ENCODE measurements at regions not wholly inside any gene's neighbourhood (a gene's known extent, or its start where the extent isn't known, plus 50 kb on each side); places are given as distances from the start of the nearest gene placed in this dataset.

DNA sequence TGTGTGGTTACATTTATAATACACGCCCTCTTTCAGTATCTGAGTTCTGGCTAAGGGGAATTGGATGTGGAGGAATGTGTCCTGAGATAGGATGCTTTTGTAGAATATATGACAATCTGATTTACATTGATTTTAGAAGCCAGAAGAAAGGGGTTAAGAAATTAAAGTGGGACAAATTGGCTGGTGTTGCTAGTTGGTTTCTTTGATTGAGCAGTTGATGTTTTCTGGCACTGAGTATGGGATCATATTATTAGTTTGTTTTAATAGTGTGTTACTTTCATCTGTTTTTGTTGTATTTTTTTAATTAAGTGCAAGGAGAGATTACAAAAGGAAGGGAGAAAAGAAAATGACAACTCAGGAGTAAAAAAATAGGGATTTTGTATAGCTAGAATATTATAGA is 1634.7 kb upstream of the B3GALT2 start:
- Histone ChIP-seq H3K27me3 (no peaks in the 10 kb centered on the region), H3K4me3 (no peak overlapping the region), H3K27ac (no peak overlapping the region), H3K36me3 (no peaks in the 10 kb centered on the region), H3K9me3 (no peaks in the 10 kb centered on the region), H3K4me1 (no peaks in the 10 kb centered on the region)
- DNase-seq, result no peak
- intact Hi-C loops (cut with DNase I; ENCODE audit: low total_unique reads), result no loop called here
- TF ChIP-seq, protein P1, sequence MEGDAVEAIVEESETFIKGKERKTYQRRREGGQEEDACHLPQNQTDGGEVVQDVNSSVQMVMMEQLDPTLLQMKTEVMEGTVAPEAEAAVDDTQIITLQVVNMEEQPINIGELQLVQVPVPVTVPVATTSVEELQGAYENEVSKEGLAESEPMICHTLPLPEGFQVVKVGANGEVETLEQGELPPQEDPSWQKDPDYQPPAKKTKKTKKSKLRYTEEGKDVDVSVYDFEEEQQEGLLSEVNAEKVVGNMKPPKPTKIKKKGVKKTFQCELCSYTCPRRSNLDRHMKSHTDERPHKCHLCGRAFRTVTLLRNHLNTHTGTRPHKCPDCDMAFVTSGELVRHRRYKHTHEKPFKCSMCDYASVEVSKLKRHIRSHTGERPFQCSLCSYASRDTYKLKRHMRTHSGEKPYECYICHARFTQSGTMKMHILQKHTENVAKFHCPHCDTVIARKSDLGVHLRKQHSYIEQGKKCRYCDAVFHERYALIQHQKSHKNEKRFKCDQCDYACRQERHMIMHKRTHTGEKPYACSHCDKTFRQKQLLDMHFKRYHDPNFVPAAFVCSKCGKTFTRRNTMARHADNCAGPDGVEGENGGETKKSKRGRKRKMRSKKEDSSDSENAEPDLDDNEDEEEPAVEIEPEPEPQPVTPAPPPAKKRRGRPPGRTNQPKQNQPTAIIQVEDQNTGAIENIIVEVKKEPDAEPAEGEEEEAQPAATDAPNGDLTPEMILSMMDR (IDR thresholded peaks at IDR 0.05), result no peak

DNA sequence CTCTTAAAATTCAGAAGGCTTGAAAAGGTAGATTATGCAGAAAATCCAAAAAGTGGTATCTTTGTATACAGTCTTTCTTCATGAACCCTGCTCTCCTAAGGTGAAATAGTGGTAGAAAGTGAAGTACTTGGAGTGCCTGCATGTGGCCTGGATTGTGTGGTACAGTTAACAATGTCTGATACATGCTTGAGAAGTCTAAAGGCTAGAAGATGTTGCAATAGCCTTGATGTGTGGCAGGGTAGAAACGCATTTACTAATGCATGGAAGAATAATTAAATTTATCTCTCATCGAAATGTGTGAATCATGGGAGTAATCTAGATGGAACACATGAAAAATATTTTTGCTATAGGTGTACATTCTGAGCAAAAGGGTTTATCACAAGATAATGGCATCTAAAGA is 1632.3 kb upstream of the B3GALT2 start:
- no peaks in the 10 kb centered on the region for H3K27me3 ChIP-seq
- H3K9me3 ChIP-seq, result no peaks in the 10 kb centered on the region
- H3K36me3 ChIP-seq, result no peaks in the 10 kb centered on the region
- intact Hi-C loops (cut with DNase I; ENCODE audit: low total_unique reads), result no loop called here
- H3K4me3 ChIP-seq, result no peak overlapping the region
- no peaks in the 10 kb centered on the region for H3K4me1 ChIP-seq
- DNase-seq, result no peak
- H3K27ac ChIP-seq, result no peak overlapping the region
- TF ChIP-seq, protein P1 (IDR thresholded peaks at IDR 0.05), result no peak

DNA sequence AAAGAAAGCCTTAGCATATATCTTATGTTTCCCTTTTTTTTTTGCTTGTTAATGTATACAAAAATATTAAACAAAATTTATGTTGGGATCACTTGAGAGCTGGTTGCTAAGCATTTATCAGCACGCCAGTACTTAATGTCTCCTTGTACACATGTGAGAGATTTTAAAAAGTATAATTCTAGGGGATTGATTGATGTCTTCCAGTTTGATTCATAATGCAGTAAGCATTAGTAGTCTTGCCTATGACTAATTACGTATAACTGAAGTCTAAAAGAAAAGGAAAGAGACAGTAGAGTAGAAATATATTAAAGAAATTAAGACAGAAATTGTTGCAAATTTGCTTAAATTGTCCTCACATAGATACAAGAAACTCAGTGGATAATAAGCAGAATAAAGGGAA is 1630.4 kb upstream of the B3GALT2 start:
- intact Hi-C loops (cut with DNase I; ENCODE audit: low total_unique reads), result no loop called here
- H3K4me1 ChIP-seq, result no peaks in the 10 kb centered on the region
- TF ChIP-seq, protein P1 (IDR thresholded peaks at IDR 0.05), result no peak
- no peaks in the 10 kb centered on the region for H3K36me3 ChIP-seq
- DNase-seq, result no peak
- H3K4me3 ChIP-seq, result no peak overlapping the region
- no peaks in the 10 kb centered on the region for H3K9me3 ChIP-seq
- no peak overlapping the region for H3K27ac ChIP-seq
- H3K27me3 ChIP-seq, result no peaks in the 10 kb centered on the region

DNA sequence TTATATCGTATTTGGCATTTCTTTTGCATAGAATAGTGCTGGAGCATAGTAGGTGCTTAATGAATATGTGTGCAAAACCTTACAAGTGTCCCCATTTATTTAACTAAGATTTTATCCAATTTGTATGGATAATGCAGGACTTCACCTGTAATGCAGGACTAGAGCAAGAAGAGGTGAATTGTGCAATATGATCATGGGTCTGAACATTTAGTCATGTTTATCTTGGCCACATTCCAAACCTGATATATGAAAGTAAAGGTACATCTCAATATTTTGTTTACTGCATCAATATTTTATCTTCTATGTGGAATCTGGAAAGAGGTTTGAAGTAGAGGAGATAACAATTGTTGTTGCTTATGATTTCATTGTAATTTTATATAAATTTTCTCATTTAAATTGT is 1626.7 kb upstream of the B3GALT2 start:
- intact Hi-C loops (cut with DNase I; ENCODE audit: low total_unique reads), result no loop called here
- Histone ChIP-seq H3K27me3 (no peaks in the 10 kb centered on the region), H3K4me1 (no peaks in the 10 kb centered on the region), H3K9me3 (no peaks in the 10 kb centered on the region), H3K36me3 (no peaks in the 10 kb centered on the region), H3K4me3 (no peak overlapping the region), H3K27ac (no peak overlapping the region)
- TF ChIP-seq, protein P1 (IDR thresholded peaks at IDR 0.05), result no peak
- DNase-seq, result no peak

DNA sequence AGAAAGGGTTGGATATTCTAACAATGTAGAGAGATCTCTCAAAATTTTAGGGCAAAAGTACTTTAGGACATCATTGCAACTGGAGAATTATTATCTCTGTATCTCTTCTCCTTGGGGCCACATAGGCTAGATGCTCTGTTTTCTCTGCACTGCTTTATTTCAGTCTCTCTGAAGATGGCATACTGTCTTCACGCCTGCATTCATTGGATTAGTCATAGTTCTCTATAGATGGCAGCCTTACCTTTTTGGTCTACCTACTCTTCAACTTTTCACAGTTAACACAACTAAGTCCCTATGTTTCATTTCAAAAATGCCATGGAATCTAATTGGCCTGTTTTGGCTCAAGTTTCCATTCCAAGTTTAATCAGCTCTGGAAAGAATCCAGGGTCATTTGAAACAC is 1623.3 kb upstream of the B3GALT2 start:
- H3K27ac ChIP-seq, result no peak overlapping the region
- intact Hi-C loops (cut with DNase I; ENCODE audit: low total_unique reads), result no loop called here
- TF ChIP-seq, protein P1 (IDR thresholded peaks at IDR 0.05), result no peak
- no peak overlapping the region for H3K4me3 ChIP-seq
- no peak for DNase-seq
- no peaks in the 10 kb centered on the region for H3K4me1 ChIP-seq
- H3K27me3 ChIP-seq, result no peaks in the 10 kb centered on the region
- H3K9me3 ChIP-seq, result no peaks in the 10 kb centered on the region
- no peaks in the 10 kb centered on the region for H3K36me3 ChIP-seq

DNA sequence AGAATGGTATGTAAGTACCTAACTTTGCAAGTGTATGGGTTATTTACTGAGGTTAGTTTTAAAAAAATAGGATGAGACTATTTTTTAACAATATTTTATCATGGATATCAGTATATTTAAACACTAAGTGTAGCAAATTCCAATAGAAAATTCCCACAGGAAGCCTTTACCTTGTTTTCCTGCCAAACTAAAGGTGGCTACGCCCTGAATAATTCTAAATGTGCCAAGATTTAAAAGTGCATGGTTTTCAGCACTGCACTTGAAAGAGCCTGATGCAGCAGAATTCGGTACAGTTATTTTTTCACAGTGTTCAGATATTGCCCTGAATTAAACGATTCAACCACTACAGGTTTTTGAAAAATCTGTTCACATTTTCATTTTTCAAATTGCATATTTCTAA is 1622.8 kb upstream of the B3GALT2 start:
- DNase-seq, result no peak
- intact Hi-C loops (cut with DNase I; ENCODE audit: low total_unique reads), result no loop called here
- no peaks in the 10 kb centered on the region for H3K36me3 ChIP-seq
- TF ChIP-seq, protein P1 (IDR thresholded peaks at IDR 0.05), result no peak
- no peaks in the 10 kb centered on the region for H3K9me3 ChIP-seq
- H3K4me3 ChIP-seq, result no peak overlapping the region
- no peaks in the 10 kb centered on the region for H3K4me1 ChIP-seq
- no peak overlapping the region for H3K27ac ChIP-seq
- no peaks in the 10 kb centered on the region for H3K27me3 ChIP-seq

Measured in tibial artery (tissue), 4 donors.